Esophagus muscularis mucosa (tissue), 4 donors: ENCODE measurements at regions not wholly inside any gene's neighbourhood (a gene's known extent, or its start where the extent isn't known, plus 50 kb on each side); places are given as distances from the start of the nearest gene placed in this dataset.

Experiments used
- CTCF ChIP-seq, 3 experiments: fragments of 200-600 bp in 2 of 3; fragments of 450-650 bp in 1 of 3; sonication (generic) in 2 of 3; IDR thresholded peaks; one replicate each; pipeline ENCODE4 v1.5.1; 2017 to 2019; ENCODE audit warnings: antibody characterized with exemption in 3 of 3, mild to moderate bottlenecking in 2 of 3, moderate library complexity in 1 of 3
- EP300 ChIP-seq: sonication (generic); formaldehyde crosslinking; IDR thresholded peaks from one replicate; pipeline ENCODE4 v1.6.1; 2017; ENCODE audit warnings: antibody characterized with exemption
- POLR2AphosphoS5 ChIP-seq, 2 donors: sonication (generic); formaldehyde crosslinking; IDR thresholded peaks; one replicate each; pipeline ENCODE4 v1.6.1; 2017; ENCODE audit warnings: antibody characterized with exemption in 2 of 2

- TF ChIP-seq CTCF (IDR thresholded peaks at IDR 0.05) (no peak), EP300 (no peak), POLR2AphosphoS5 (IDR thresholded peaks at IDR 0.05) (no peak)
Measured at GRCh38 chr3:66910266-66911055, 87.6 kb upstream of the KBTBD8 start.
